Thymus (tissue), 11 donors: ENCODE measurements at regions not wholly inside any gene's neighbourhood (a gene's known extent, or its start where the extent isn't known, plus 50 kb on each side); places are given as distances from the start of the nearest gene placed in this dataset.

Experiments used
- DNase-seq, 9 donors: peaks; one replicate each; pipeline ENCODE4 v3.0.0-alpha.2; 2013; ENCODE audit warnings: low spot score in 9 of 9, low read depth in 6 of 9, missing footprints in 1 of 9
- H3K27ac ChIP-seq, 2 donors: one replicate each; pipeline ENCODE4 v1.5.1; 2013; ENCODE audit warnings: control low read depth in 1 of 2, low read depth in 1 of 2, low read length in 1 of 2, mild to moderate bottlenecking in 1 of 2, moderate library complexity in 1 of 2
- H3K27me3 ChIP-seq, 2 donors: one replicate each; pipeline ENCODE4 v1.5.1; 2013; ENCODE audit warnings: low read length in 1 of 2; ENCODE audit not compliant: control insufficient read depth in 2 of 2, insufficient read depth in 1 of 2
- H3K36me3 ChIP-seq, 2 donors: one replicate each; pipeline ENCODE4 v1.5.1; 2013; ENCODE audit warnings: low read length in 1 of 2, mild to moderate bottlenecking in 1 of 2, moderate library complexity in 1 of 2; ENCODE audit not compliant: control insufficient read depth in 2 of 2, insufficient read depth in 2 of 2
- H3K4me1 ChIP-seq, 2 donors: one replicate each; pipeline ENCODE4 v1.5.1; 2013; ENCODE audit warnings: low read length in 2 of 2; ENCODE audit not compliant: control insufficient read depth in 2 of 2, insufficient read depth in 2 of 2
- H3K4me3 ChIP-seq, 2 donors: one replicate each; pipeline ENCODE4 v1.5.1; 2013; ENCODE audit warnings: low read length in 2 of 2, control low read depth in 1 of 2, mild to moderate bottlenecking in 1 of 2
- H3K9me3 ChIP-seq, 2 donors: one replicate each; pipeline ENCODE4 v1.5.1; 2013; ENCODE audit warnings: low read length in 1 of 2, mild to moderate bottlenecking in 1 of 2; ENCODE audit not compliant: control insufficient read depth in 2 of 2, insufficient read depth in 1 of 2
- WGBS: extraction: QIAGEN DNeasy Blood & Tissue Kit; methylation state at CpG from one replicate; pipeline ENCODE4 v1.1.7; 2013; 5-methylcytosine and 5-hydroxymethylcytosine counted together
- donor health status: healthy.

DNA sequence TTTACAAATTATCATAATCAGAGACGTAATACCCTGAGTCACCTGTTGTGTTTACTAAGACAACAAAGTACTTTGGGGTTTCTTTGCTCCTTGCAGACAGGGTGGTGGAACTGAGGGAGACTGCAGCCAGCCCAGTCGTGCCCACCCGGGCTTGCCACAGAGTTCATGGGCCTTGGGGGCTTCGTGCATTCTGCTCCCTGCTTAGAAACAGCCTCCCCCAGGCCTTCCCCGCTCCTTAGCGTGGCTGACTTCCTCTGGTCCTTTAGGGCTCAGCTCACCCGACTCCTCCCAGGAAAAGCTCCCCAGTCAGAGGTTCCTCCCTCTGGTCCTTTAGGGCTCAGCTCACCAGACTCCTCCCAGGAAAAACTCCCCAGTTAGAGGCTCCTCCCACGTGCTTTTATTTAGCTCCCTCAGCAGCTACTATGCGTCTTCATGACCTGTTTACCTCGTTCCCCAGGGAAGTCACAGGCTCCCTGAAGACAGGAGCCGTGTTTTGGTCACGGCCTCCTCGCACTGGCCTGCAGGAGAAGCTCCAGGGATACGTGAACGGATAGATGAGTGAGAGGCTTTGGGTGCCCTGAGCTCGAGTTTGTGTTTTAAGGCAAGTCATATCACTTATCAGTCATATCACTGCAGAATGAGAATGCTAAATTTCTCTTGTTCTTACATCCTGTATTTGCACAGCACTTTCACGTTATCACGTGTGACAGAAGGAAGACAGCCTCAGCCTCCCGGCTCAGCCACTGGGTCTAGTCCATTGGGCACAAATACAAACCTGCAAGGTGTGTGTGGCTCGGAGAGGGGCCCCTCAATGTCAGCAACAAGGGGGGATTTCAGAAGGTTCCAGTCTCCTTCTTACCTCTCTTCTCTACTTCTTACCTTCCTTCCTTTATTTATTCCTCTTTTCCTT is 52.7 kb upstream of the VIPR2 start:
- H3K27ac ChIP-seq, result peak overlapping the region; percentile 96 to 98

DNA sequence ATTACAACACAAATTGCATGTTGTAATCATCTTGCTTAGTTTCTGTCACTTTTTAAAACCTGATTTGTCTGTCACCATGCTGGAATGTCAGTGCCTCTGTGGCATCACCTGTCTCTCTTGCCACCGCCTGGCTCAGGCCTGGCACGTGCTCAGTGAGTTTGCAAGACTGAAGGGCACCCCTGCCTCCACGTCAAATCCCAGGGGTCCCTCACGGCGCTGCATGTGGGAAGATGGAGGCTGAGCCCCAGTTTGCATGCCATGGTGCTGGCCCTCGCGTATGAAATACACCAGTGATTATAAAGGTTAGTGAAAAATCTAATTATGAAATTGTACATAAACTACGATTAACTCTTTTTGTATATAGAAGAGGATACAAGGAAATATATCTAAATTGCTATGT is 51.9 kb upstream of the VIPR2 start:
- H3K4me3 ChIP-seq, result no peak overlapping the region
- 92% methylated on average over 8 of the region's 8 CpGs for WGBS
- H3K36me3 ChIP-seq, result no peaks in the 10 kb centered on the region
- peaks cover 24 to 68% of the 10 kb centered on the region in 2 donors for H3K4me1 ChIP-seq
- no peaks in the 10 kb centered on the region for H3K27me3 ChIP-seq
- no peak for DNase-seq
- H3K9me3 ChIP-seq, result no peaks in the 10 kb centered on the region
- H3K27ac ChIP-seq, result peak overlapping the region; percentile 61 to 98

More for the DNA sequence above, 52.7 kb upstream of the VIPR2 start:
- Histone ChIP-seq H3K4me1 (peaks cover 24 to 63% of the 10 kb centered on the region in 2 donors), H3K9me3 (no peaks in the 10 kb centered on the region), H3K4me3 (peak overlapping the region; percentile 23 to 30), H3K36me3 (no peaks in the 10 kb centered on the region), H3K27me3 (no peaks in the 10 kb centered on the region)
- peak in 7 of 9 donors; percentile 45 to 83 (median 66) for DNase-seq
- WGBS, result 16% methylated on average over 20 of the region's 20 CpGs

DNA sequence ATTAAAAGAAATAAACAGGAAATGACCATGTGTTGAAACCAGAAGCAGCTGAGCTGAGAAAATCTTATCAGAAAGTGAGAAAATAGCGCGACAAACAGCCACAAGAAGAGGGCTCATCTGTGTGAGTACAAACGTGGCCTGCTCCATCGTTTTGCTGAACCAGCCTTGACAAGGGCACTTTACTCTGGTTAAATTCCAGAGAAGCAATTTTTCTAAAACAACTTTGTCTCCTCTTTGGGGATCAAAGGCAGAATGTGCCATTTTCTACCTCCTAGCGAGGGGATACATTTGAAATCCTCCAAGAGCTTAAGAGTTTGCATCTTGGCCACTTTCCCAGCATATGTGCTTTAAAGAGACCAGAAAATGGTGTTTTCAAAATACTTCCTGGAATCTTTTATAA is 51.3 kb upstream of the VIPR2 start:
- WGBS, result 30% methylated on average over 5 of the region's 5 CpGs
- H3K27ac ChIP-seq, result peak overlapping the region; percentile 71 to 98
- DNase-seq, result peak in 1 of 9 donors; percentile 28

More for the DNA sequence above, 51.3 kb upstream of the VIPR2 start:
- no peak overlapping the region for H3K4me3 ChIP-seq
- H3K9me3 ChIP-seq, result no peaks in the 10 kb centered on the region
- H3K27me3 ChIP-seq, result no peaks in the 10 kb centered on the region
- no peaks in the 10 kb centered on the region for H3K36me3 ChIP-seq
- H3K4me1 ChIP-seq, result peaks cover 24 to 68% of the 10 kb centered on the region in 2 donors
